ENCODE measurements at regions not wholly inside any gene's neighbourhood (a gene's known extent, or its start where the extent isn't known, plus 50 kb on each side); places are given as distances from the start of the nearest gene placed in this dataset.

GRCh38 chr9:11558043-11558442 is 945.2 kb upstream of the PTPRD start:
- H3K36me3 ChIP-seq (ENCODE audit: insufficient read depth, low read length), result no peaks in the 10 kb centered on the region
- CTCF ChIA-PET (ENCODE audit: unreplicated experiment), result no interaction called here
- H3K27ac ChIP-seq (ENCODE audit: low read depth, low read length, poor library complexity, severe bottlenecking), result no peak overlapping the region
- H3K9me3 ChIP-seq (ENCODE audit: low read length), result no peaks in the 10 kb centered on the region
- H3K4me1 ChIP-seq (ENCODE audit: insufficient read depth, low read length, poor library complexity, severe bottlenecking), result no peaks in the 10 kb centered on the region
- no peak for DNase-seq (ENCODE audit: low spot score)
- no peak overlapping the region for H2AFZ ChIP-seq (ENCODE audit: low read length)
- no peak overlapping the region for H3K4me3 ChIP-seq (ENCODE audit: low read depth, low read length, poor library complexity, severe bottlenecking)
- BruUV-seq (replicated peaks), result no TSS peak
- no peaks in the 10 kb centered on the region for H3K9me2 ChIP-seq (ENCODE audit: insufficient read depth, low read length)
- intact Hi-C loops (cut with micrococcal nuclease; ENCODE audit: unreplicated experiment), result no loop called here
- POLR2A ChIA-PET, result no interaction called here
- no peaks in the 10 kb centered on the region for H3K79me2 ChIP-seq (ENCODE audit: insufficient read depth, low read depth, low read length)
- no peak overlapping the region for H3K4me2 ChIP-seq (ENCODE audit: low read length)
- H4K20me1 ChIP-seq (ENCODE audit: insufficient read depth, low read length), result no peaks in the 10 kb centered on the region
- no peak for TF ChIP-seq EZH2phosphoT487 (IDR thresholded peaks at IDR 0.05; ENCODE audit: borderline replicate concordance, low read depth, low read length)
- TF ChIP-seq, protein P1, sequence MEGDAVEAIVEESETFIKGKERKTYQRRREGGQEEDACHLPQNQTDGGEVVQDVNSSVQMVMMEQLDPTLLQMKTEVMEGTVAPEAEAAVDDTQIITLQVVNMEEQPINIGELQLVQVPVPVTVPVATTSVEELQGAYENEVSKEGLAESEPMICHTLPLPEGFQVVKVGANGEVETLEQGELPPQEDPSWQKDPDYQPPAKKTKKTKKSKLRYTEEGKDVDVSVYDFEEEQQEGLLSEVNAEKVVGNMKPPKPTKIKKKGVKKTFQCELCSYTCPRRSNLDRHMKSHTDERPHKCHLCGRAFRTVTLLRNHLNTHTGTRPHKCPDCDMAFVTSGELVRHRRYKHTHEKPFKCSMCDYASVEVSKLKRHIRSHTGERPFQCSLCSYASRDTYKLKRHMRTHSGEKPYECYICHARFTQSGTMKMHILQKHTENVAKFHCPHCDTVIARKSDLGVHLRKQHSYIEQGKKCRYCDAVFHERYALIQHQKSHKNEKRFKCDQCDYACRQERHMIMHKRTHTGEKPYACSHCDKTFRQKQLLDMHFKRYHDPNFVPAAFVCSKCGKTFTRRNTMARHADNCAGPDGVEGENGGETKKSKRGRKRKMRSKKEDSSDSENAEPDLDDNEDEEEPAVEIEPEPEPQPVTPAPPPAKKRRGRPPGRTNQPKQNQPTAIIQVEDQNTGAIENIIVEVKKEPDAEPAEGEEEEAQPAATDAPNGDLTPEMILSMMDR (conservative IDR thresholded peaks at IDR 0.05; ENCODE audit: low read length), result no peak

- Histone ChIP-seq H3K4me1 (ENCODE audit: insufficient read depth, low read length, poor library complexity, severe bottlenecking) (no peaks in the 10 kb centered on the region), H3K79me2 (ENCODE audit: insufficient read depth, low read depth, low read length) (no peaks in the 10 kb centered on the region), H3K36me3 (ENCODE audit: insufficient read depth, low read length) (no peaks in the 10 kb centered on the region), H3K27ac (ENCODE audit: low read depth, low read length, poor library complexity, severe bottlenecking) (no peak overlapping the region), H3K4me3 (ENCODE audit: low read depth, low read length, poor library complexity, severe bottlenecking) (no peak overlapping the region), H4K20me1 (ENCODE audit: insufficient read depth, low read length) (no peaks in the 10 kb centered on the region), H3K9me3 (ENCODE audit: low read length) (no peaks in the 10 kb centered on the region), H3K9me2 (ENCODE audit: insufficient read depth, low read length) (no peaks in the 10 kb centered on the region), H2AFZ (ENCODE audit: low read length) (no peak overlapping the region), H3K4me2 (ENCODE audit: low read length) (no peak overlapping the region)
- intact Hi-C loops (cut with micrococcal nuclease; ENCODE audit: unreplicated experiment), result no loop called here
- TF ChIP-seq EZH2phosphoT487 (IDR thresholded peaks at IDR 0.05; ENCODE audit: borderline replicate concordance, low read depth, low read length), result no peak
- TF ChIP-seq, protein P1 (conservative IDR thresholded peaks at IDR 0.05; ENCODE audit: low read length), result no peak
- DNase-seq (ENCODE audit: low spot score), result no peak
- POLR2A ChIA-PET, result interaction anchor here (0.7 kb wide), 1 partner anchor 335 kb away, joined by 5 read pairs; no protein-coding TSS in a partner anchor
- CTCF ChIA-PET (ENCODE audit: unreplicated experiment), result no interaction called here
- BruUV-seq (replicated peaks), result no TSS peak
Measured at GRCh38 chr9:11559001-11559776, 946.4 kb upstream of the PTPRD start.

GRCh38 chr9:11577522-11577921 is 964.7 kb upstream of the PTPRD start:
- Histone ChIP-seq H3K9me2 (ENCODE audit: insufficient read depth, low read length) (no peaks in the 10 kb centered on the region), H3K4me2 (ENCODE audit: low read length) (no peak overlapping the region), H2AFZ (ENCODE audit: low read length) (no peak overlapping the region), H3K4me3 (ENCODE audit: low read depth, low read length, poor library complexity, severe bottlenecking) (no peak overlapping the region), H4K20me1 (ENCODE audit: insufficient read depth, low read length) (no peaks in the 10 kb centered on the region), H3K9me3 (ENCODE audit: low read length) (no peaks in the 10 kb centered on the region), H3K79me2 (ENCODE audit: insufficient read depth, low read depth, low read length) (no peaks in the 10 kb centered on the region), H3K4me1 (ENCODE audit: insufficient read depth, low read length, poor library complexity, severe bottlenecking) (no peaks in the 10 kb centered on the region), H3K36me3 (ENCODE audit: insufficient read depth, low read length) (no peaks in the 10 kb centered on the region), H3K27ac (ENCODE audit: low read depth, low read length, poor library complexity, severe bottlenecking) (no peak overlapping the region)
- POLR2A ChIA-PET, result interaction anchor here (0.7 kb wide), 1 partner anchor 25 kb away, joined by 3 read pairs; no protein-coding TSS in a partner anchor
- no TSS peak for BruUV-seq (replicated peaks)
- CTCF ChIA-PET (ENCODE audit: unreplicated experiment), result no interaction called here
- intact Hi-C loops (cut with micrococcal nuclease; ENCODE audit: unreplicated experiment), result no loop called here
- no peak for TF ChIP-seq EZH2phosphoT487 (IDR thresholded peaks at IDR 0.05; ENCODE audit: borderline replicate concordance, low read depth, low read length)
- TF ChIP-seq, protein P1 (conservative IDR thresholded peaks at IDR 0.05; ENCODE audit: low read length), result no peak
- DNase-seq (ENCODE audit: low spot score), result no peak

Data from OCI-LY7 (cell line).